ENCODE measurements at regions not wholly inside any gene's neighbourhood (a gene's known extent, or its start where the extent isn't known, plus 50 kb on each side); places are given as distances from the start of the nearest gene placed in this dataset.

DNA sequence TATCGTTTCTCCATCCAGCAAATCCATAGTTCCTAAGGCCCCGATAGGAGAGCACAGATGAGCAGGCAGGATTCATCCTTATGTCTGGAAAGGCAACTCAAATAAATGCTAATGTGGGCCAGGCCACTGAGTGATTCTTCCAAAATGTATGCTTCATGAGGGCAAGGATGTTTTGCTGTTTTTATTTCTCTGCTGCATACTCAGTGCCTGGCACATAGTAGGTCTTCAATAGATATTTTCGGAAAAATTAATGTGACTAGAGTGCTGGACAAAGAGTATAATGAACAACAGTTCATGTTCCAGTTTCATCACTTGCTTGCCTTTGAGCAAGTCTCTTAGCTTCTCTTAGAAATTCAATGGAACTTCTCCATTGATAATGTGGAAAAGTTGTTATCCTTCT lies 357.7 kb downstream of the PRDM2 start:
- no peak for TF ChIP-seq EZH2 (IDR thresholded peaks at IDR 0.05; ENCODE audit: low read depth)
- TF ChIP-seq, protein P1, sequence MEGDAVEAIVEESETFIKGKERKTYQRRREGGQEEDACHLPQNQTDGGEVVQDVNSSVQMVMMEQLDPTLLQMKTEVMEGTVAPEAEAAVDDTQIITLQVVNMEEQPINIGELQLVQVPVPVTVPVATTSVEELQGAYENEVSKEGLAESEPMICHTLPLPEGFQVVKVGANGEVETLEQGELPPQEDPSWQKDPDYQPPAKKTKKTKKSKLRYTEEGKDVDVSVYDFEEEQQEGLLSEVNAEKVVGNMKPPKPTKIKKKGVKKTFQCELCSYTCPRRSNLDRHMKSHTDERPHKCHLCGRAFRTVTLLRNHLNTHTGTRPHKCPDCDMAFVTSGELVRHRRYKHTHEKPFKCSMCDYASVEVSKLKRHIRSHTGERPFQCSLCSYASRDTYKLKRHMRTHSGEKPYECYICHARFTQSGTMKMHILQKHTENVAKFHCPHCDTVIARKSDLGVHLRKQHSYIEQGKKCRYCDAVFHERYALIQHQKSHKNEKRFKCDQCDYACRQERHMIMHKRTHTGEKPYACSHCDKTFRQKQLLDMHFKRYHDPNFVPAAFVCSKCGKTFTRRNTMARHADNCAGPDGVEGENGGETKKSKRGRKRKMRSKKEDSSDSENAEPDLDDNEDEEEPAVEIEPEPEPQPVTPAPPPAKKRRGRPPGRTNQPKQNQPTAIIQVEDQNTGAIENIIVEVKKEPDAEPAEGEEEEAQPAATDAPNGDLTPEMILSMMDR (conservative IDR thresholded peaks at IDR 0.05), result no peak

All from PC-9 (cell line).